Fibroblast of the conjunctiva (primary cell): ENCODE measurements at regions not wholly inside any gene's neighbourhood (a gene's known extent, or its start where the extent isn't known, plus 50 kb on each side); places are given as distances from the start of the nearest gene placed in this dataset.
"Not testable (repeated sequence)": the region's sequence is repeated elsewhere in the genome, so short reads cannot be mapped to it uniquely, and the experiment has no call there.

Experiments
- DNase-seq: peaks from one replicate; pipeline ENCODE4 v3.0.0-alpha.2; 2010; ENCODE audit warnings: low read depth

DNA sequence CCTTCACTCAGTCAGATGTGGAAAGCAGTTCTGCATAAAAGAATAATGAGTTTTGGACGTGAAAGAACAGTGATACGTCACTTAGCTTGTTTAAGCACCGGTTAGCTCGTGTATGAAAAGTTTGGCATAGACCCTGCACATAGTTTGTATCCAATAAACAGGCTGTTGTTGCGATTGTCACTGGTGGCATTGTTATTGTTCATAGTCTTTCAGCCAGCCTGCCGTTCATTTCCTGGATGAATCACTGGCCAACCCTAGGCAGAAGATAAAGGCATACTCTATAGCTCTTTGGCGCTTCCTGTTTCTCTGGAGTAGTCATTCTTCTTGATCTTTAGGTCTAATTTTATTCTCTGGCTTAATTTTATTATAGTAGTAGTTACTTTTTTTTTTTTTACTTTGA, 57.8 kb upstream of the ANKRD30A start:
- no peak for DNase-seq

GRCh38 chr10:37062296-37062695, 63.1 kb upstream of the ANKRD30A start:
- DNase-seq: not testable (repeated sequence)

GRCh38 chr10:37057261-37057660, 68.1 kb upstream of the ANKRD30A start:
- DNase-seq: no peak

- no peak for DNase-seq
These were observed 71.9 kb upstream of the ANKRD30A start for GRCh38 chr10:37053476-37053875.

GRCh38 chr10:37049982-37050381, 75.4 kb upstream of the ANKRD30A start:
- not testable (repeated sequence) for DNase-seq

DNA sequence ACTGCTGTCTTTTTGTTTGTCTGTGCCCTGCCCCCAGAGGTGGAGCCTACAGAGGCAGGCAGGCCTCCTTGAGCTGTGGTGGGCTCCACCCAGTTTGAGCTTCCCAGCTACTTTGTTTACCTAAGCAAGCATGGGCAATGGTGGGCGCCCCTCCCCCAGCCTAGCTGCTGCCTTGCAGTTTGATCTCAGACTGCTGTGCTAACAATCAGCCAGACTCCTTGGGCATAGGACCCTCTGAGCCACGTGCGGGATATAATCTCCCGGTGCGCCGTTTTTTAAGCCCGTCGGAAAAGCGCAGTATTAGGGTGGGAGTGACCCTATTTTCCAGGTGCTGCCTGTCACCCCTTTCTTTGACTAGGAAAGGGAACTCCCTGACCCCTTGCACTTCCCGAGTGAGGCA, 81.1 kb upstream of the ANKRD30A start:
- DNase-seq: not testable (repeated sequence)

DNA sequence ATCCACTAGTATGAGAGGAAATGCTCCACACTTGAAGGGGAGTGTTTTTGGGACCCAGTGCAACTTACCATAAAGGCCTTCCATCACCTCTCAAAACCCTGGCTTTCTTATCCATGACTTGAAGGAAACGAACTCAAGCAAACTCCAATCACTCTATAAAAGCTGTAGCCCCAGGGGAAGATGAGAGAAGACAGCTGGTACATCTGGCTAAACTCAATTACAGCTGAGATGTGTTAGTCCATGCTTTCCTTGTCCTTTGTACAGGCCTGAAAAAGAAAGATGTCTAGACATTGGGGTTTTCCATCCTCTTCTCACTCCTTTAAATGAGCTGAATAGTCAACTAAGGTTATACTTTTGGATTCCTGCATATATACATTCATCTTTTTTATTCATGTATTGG, 89.5 kb upstream of the ANKRD30A start:
- DNase-seq: no peak

DNA sequence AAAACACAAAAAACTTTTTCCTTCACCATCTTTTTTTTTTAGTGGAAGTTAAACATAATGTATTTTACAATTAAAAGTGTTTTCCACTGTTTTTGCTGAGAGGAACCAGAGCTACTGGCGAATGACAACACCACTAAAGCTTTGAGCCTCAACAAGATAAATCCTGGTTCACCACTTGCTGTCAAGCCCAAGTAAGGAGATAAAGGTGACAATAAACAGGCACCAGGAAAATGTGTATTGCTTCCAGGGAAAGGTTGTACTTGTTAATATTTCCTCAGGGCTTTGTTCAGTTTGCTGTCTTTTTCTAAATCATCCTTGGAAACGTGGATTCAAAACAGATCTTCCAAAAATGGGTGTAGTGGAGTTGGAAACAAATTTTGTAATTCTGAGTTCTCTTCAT, 109.9 kb upstream of the ANKRD30A start:
- DNase-seq: no peak

- no peak for DNase-seq
These were observed 114.7 kb upstream of the ANKRD30A start for GRCh38 chr10:37010741-37011140.

GRCh38 chr10:37008276-37008675, 117.1 kb upstream of the ANKRD30A start:
- not testable (repeated sequence) for DNase-seq

DNA sequence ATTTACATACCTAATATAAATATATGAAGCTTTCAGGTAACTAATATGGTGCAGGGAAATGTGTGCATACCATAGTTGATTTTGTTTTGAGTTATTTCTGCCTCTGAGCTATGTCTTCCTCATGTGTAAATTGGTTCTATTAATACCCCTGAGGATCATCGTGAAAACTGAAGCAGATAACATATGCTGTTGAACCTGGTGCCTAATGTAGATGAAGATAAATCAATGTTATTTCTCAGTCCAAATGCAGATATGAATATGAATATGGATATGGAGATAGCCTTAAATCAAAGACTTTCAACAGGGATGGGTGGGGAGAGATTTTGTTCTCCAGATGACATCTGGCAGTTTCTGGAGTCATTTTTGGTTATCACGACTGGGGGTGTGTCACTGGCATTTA, 122.3 kb upstream of the ANKRD30A start:
- DNase-seq: no peak

- DNase-seq: not testable (repeated sequence)
These were observed 129.6 kb upstream of the ANKRD30A start for GRCh38 chr10:36995806-36996205.

- no peak for DNase-seq
These were observed 130.5 kb upstream of the ANKRD30A start for GRCh38 chr10:36994886-36995285.

DNA sequence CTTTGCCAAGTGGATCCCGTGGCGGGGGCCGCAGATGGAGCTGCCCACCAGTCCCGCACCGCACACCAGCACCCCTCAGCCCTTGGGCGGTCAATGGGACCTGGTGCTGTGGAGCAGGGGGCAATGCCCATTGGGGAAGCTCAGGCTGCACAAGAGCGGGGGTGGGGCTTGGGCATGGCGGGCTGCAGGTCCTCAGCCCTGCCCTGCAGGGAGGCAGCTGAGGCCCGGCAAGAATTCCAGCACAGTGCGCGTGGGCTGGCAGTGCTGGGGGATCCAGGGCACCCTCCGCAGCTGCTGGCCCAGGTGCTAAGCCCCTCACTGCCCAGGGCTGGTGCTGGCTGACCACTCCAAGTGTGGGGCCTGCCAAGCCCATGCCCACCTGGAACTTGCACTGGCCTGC, 136.2 kb upstream of the ANKRD30A start:
- no peak for DNase-seq

- no peak for DNase-seq
These were observed 178.8 kb upstream of the ANKRD30A start for GRCh38 chr10:36946598-36946997.

DNA sequence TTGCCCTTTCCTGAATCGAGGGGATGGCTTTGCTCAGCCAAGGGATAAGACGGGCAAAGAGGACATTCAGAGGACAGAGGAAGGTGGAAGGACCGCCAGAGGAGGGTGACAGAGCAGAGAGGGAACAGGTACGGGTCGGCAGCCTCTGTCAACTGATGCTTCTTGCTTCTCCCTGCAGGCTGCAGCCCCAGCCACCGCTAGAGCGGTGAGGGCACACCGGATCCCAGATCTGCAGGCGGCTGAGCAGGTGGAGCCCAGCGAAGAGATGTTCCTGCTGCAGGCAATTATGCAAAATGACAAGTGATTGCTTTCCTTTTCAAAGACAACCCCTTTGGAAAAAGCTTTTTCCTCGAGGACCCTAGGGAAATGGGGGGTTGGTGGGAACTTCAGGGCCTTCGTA, 181.9 kb upstream of the ANKRD30A start:
- DNase-seq: no peak

GRCh38 chr10:36942616-36943015, 182.8 kb upstream of the ANKRD30A start:
- no peak for DNase-seq

- DNase-seq: no peak
These were observed 222.4 kb upstream of the ANKRD30A start for GRCh38 chr10:36903040-36903439.

DNA sequence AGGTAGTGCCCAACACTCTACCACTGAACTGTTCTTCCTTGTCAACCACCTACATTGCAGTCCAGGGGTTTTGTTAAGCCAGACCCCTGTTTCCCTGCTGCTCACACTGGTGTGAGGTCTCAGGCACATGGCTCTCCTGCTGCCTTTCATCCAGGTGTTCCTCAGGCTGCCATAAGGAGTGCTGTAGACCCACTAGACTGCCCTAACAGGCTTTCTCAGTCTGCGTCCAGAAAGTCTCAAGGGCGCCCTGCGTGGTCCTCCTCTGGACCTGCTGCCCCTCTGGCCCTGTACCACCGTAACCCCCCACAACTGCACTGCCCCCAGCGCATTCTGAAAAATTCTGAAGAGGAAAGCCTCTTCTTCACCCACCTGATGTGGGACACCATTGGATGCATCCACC, 225.7 kb upstream of the ANKRD30A start:
- no peak for DNase-seq

DNA sequence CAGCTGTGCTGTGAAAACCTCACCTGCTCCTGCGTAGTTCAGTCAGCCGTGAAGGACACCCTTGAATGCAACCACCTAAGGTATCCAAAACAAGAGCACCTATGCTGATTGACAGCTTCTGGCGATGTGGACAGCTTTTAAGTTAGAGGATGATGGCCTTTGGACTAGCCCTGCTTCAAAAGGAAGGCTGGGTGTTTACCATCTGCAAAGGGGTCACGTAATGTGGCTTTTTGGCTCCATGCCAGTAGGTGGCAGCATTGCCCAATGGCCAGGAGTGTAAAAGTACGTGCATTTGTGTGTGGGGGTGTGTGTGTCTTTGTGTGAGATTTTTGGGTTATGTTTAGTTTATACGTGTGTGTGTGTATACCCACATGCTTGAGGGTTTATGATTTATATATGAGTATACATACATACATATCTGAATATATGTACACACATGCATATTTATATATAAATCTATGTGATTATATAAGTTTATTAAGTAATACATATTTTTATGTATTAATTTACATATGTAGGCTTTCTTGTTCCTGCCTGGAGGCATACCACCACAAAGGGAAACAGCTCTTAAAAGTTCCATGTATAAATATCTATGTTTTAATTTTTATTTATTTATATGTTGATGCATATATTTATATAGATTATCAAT, 236.3 kb upstream of the ANKRD30A start:
- no peak for DNase-seq

- DNase-seq: no peak
These were observed 239.0 kb upstream of the ANKRD30A start for GRCh38 chr10:36886303-36886891.

- no peak for DNase-seq
These were observed 239.7 kb upstream of the ANKRD30A start for GRCh38 chr10:36885746-36886145.

DNA sequence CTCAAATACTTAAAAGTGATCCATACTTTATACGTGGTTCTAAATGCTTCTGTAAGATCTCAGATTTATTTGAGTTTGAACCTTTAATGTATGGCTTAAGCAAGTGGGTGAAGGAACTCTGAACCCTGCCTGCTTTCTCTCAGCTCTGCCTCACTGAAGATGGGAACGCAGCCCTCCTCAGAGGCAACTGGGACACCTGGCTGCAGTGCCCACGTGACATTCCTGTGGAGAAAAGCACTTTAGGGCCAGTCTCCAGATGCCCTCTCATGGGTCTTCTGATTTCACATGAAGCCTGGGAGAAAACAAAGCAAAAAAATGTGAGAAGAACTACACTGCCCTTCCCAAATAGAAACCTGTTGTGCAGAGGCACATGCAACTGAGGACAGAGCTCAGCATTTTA, 242.6 kb upstream of the ANKRD30A start:
- DNase-seq: no peak

DNA sequence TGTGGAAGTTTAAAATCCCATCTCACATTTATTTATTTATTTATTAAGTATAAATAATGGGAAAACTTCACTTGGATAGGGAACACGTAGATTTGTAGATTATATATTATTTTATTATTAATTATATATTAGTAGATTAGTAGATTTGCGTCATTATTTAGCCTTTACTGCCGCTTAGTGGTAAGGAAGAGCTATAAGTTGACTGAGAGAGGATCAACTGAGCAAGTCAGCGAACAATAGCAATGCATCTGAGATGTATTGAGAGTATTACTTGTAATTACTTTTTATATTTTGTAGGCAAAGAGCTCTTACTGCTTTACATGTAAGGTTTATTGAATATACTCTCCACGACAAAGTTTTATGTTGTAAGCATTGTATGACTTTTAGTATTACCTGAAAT, 244.5 kb upstream of the ANKRD30A start:
- peak; percentile 14 for DNase-seq
